Omental fat pad (tissue), 3 donors: ENCODE measurements at regions not wholly inside any gene's neighbourhood (a gene's known extent, or its start where the extent isn't known, plus 50 kb on each side); places are given as distances from the start of the nearest gene placed in this dataset.
A peak's percentile ranks its signal among the peaks of the same experiment; 100 is the strongest.
"Not testable (repeated sequence)": the region's sequence is repeated elsewhere in the genome, so short reads cannot be mapped to it uniquely, and the experiment has no call there.

ENCODE experiments used
- ATAC-seq: fragments of 150-250 bp; one replicate; pipeline ENCODE4 v1.9.1; 2016; ENCODE audit warnings: mild to moderate bottlenecking, moderate library complexity; ENCODE audit not compliant: low FRiP score
- DNase-seq: peaks from one replicate; pipeline ENCODE4 v3.0.0-alpha.2; 2019; ENCODE audit warnings: low spot score
- TF ChIP-seq, protein P1 (sequence below), 3 donors: fragments of 450-650 bp; IDR thresholded peaks; one replicate each; pipeline ENCODE4 v1.5.1; 2016 to 2017; ENCODE audit warnings: antibody characterized with exemption in 3 of 3, mild to moderate bottlenecking in 3 of 3, moderate library complexity in 2 of 3

DNA sequence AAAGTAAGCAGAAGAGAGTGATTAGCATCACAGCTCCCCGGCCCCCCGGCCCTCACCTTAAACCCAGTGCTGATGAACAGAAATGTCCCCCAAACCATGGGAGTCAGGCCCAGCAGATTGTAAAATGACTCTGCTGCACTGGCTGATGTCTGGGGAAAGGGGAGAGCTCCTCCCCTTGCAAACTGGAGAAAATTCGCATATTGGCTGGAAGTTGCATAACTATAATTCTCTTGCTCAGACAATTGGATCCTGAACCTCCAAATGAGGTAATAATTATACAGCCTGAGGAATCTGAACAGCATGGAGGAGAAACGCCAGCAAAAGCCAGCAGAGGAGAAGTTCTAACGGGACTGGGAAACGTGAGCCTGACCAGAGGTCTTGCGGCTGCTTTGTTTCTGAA is 109.7 kb downstream of the C16orf95 start:
- DNase-seq (no peak), ATAC-seq (peak; percentile 23)
- TF ChIP-seq, protein P1, sequence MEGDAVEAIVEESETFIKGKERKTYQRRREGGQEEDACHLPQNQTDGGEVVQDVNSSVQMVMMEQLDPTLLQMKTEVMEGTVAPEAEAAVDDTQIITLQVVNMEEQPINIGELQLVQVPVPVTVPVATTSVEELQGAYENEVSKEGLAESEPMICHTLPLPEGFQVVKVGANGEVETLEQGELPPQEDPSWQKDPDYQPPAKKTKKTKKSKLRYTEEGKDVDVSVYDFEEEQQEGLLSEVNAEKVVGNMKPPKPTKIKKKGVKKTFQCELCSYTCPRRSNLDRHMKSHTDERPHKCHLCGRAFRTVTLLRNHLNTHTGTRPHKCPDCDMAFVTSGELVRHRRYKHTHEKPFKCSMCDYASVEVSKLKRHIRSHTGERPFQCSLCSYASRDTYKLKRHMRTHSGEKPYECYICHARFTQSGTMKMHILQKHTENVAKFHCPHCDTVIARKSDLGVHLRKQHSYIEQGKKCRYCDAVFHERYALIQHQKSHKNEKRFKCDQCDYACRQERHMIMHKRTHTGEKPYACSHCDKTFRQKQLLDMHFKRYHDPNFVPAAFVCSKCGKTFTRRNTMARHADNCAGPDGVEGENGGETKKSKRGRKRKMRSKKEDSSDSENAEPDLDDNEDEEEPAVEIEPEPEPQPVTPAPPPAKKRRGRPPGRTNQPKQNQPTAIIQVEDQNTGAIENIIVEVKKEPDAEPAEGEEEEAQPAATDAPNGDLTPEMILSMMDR (IDR thresholded peaks at IDR 0.05): no peak

DNA sequence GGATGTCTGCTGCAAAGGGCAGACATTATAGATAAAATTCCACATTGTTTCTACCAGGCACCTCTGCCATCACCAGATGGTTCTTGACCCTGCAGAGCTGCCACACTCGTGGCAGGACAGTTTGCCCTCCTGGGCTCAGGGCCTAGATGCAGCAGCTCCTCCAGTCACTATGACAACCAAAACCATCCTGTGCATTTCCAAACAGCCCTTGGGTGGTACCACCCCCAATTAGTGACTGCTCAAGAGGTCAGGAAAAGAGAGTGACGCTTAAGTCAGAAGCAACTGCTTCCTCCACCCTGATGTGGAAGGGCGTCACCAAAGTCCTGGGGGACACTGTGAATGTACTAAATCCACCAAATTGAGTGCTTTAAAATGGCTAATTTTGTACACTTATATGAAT is 109.2 kb downstream of the C16orf95 start:
- DNase-seq (no peak), ATAC-seq (no peak)
- TF ChIP-seq, protein P1 (IDR thresholded peaks at IDR 0.05): no peak

DNA sequence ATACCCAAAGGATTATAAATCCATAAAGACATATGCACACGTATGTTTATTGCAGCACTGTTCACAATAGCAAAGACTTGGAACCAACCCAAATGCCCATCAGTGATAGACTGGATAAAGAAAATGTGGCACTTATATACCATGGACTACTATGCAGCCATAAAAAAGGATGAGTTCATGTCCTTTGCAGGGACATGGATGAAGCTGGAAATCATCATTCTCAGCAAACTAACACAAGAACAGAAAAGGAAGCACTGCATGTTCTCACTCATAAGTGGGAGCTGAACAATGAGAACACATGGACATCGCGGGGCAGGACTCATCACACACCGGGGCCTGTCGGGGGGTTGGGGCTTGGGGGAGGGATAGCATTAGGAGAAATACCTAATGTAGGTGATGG is 108.2 kb downstream of the C16orf95 start:
- DNase-seq, ATAC-seq: not testable (repeated sequence)

DNA sequence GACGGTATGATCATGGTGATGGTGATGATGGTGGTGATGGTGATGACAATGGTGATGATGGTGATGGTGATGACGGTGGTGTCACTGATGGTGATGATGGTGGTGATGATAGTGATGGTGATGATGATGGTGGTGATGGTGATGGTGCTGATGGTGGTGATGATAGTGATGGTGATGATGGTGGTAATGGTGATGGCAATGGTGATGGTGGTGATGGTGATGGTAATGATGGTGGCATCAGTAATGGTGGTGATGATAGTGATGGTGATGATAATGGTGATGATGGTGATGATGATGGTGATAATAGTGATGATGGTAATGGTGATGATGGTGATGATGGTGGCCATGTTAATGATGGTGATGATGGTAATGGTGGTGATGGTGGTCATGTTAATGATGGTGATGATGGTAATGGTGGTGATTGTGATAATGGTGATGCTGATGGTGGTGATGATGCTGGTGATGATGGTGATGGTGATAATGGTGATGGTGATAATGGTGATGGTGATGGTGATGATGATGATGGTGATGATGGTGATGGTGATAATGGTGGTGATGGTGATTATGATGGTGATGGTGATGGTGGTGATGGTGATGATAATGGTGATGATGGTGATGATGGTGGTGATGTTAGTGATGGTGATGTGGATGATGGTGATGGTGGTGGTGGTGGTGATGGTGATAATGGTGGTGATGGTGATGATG is 107.2 kb downstream of the C16orf95 start:
- ATAC-seq (no peak), DNase-seq (no peak)
- TF ChIP-seq, protein P1 (IDR thresholded peaks at IDR 0.05): no peak

DNA sequence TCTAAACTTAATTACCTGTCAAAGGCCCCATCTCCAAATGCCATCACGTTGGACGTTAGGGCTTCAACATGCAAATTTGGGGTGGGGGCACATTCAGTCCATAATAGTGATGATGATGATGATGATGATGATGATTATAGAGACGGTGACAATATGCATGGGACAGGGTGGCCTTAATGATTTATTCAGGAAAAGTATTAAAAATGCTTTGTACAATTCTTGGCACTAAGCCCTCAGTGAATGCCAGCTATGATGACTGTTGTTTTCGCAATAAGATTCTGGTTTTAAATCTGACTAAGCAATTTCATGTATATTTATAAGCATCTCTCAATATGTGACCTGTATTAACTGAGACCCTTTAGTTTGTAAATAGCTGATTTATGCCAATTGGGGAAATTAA is 106.3 kb downstream of the C16orf95 start:
- TF ChIP-seq, protein P1 (IDR thresholded peaks at IDR 0.05): no peak
- no peak for ATAC-seq
- DNase-seq: no peak

DNA sequence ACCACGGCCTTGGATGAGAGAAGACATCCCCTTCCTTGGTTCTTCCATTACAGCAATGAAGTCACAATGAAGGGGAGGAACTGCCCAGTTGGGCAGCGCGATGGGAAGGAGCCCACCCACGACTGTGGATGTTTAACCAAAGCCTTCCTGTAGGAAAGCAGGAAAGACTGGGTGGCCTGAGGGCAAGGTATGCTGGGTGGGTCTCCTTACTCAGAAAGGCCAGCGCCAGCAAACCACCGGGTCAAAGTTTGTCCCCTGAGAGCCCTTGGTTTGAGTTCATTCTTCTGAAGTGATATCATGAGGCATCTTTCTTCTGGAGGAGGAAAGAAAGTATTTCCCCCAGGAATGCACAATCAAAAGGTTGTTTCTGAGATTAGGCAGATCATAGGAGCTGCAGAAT is 105.2 kb downstream of the C16orf95 start:
- TF ChIP-seq, protein P1 (IDR thresholded peaks at IDR 0.05): no peak
- ATAC-seq (no peak), DNase-seq (no peak)

DNA sequence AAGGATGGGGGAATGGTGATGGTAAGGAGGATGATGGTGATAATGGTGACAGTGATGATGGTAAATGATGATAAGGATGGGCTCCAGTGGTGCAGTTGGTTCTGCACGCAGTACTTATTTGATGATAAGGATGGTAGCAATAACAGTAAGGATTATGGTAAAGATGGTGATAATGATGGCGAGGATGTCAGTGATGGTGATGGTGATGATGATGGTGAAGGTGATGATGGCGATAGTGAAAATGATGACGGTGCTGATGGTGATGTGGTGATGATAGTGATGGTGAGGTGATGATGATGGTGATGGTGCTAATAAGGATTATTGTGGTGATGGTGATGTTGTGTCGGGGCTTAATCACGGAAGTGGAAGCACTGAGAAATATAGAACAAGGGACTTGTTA is 103.7 kb downstream of the C16orf95 start:
- ATAC-seq: no peak
- DNase-seq: no peak
- TF ChIP-seq, protein P1 (IDR thresholded peaks at IDR 0.05): no peak
